ENCODE measurements at regions not wholly inside any gene's neighbourhood (a gene's known extent, or its start where the extent isn't known, plus 50 kb on each side); places are given as distances from the start of the nearest gene placed in this dataset.

GRCh38 chr5:159449925-159450324, 119.6 kb upstream of the IL12B start:
- no peak overlapping the region for H3K27ac ChIP-seq (ENCODE audit: control insufficient read depth, insufficient read depth)
- no peaks in the 10 kb centered on the region for H3K27me3 ChIP-seq (replicated peaks in 1 of 2; ENCODE audit: control insufficient read depth in 2 of 2, insufficient read depth in 2 of 2, low read length in 1 of 2)
- CTCF ChIA-PET = interaction anchor here (0.7 kb wide), 1 partner anchor 696 kb away, joined by 3 read pairs; no protein-coding TSS in a partner anchor
- in situ Hi-C loops (cut with MboI) (loop anchor here (5.0 to 10.0 kb wide), 2 partner anchors 465 to 537 kb away; partner anchors contain the start of gene ADRA1B), intact Hi-C loops (cut with micrococcal nuclease; ENCODE audit: unreplicated experiment) (no loop called here)
- FAIRE-seq (no peak), ATAC-seq (no peak), DNase-seq (ENCODE audit: low read depth, low spot score) (no peak)
- SMC1A ChIA-PET (ENCODE audit: uncharacterized antibody, unreplicated experiment) = interaction anchor here (4.3 kb wide), 1 partner anchor 18 kb away, joined by 23 read pairs; no protein-coding TSS in a partner anchor
- 69% methylated on average over 7 of the region's 7 CpGs for WGBS (ENCODE audit: insufficient coverage, insufficient replicate concordance, low lambda C conversion rate, missing lambda C conversion rate)
- BruUV-seq (replicated peaks) = no TSS peak
- H3K9me3 ChIP-seq (replicated peaks; ENCODE audit: control insufficient read depth, insufficient read depth, low read length) = no peaks in the 10 kb centered on the region; the same call in 2 of the 3 replicates
- TF ChIP-seq ZBED1 (IDR thresholded peaks at IDR 0.05; ENCODE audit: borderline replicate concordance) = no peak
- no peaks in the 10 kb centered on the region for H3K79me2 ChIP-seq (ENCODE audit: control insufficient read depth, insufficient read depth, low read length)
- H3K36me3 ChIP-seq (ENCODE audit: control insufficient read depth in 2 of 2, insufficient read depth in 2 of 2, low read length in 1 of 2) = no peaks in the 10 kb centered on the region
- H2AFZ ChIP-seq (ENCODE audit: control insufficient read depth, low read depth, low read length) = no peak overlapping the region
- H4K20me1 ChIP-seq (ENCODE audit: control insufficient read depth, insufficient read depth) = no peaks in the 10 kb centered on the region
- no peak overlapping the region for H3K4me2 ChIP-seq (ENCODE audit: control insufficient read depth, insufficient read depth)
- no peak overlapping the region for H3K9ac ChIP-seq (ENCODE audit: control insufficient read depth, insufficient read depth, low read length)
- peaks cover 19% of the 10 kb centered on the region for H3K4me1 ChIP-seq (ENCODE audit: control insufficient read depth, insufficient read depth, low read length)
- RAD21 ChIA-PET (ENCODE audit: unreplicated experiment) = interaction anchor here (1.3 kb wide), 1 partner anchor 187 kb away, joined by 3 read pairs; the partner anchor contains the start of gene UBLCP1
- no peak overlapping the region for H3K4me3 ChIP-seq
- POLR2A ChIA-PET = no interaction called here

GRCh38 chr5:159450417-159450816, 120.1 kb upstream of the IL12B start:
- ATAC-seq (no peak), DNase-seq (ENCODE audit: low read depth, low spot score) (no peak), FAIRE-seq (no peak)
- in situ Hi-C loops (cut with MboI) = no loop called here
- H3K4me1 ChIP-seq (ENCODE audit: control insufficient read depth, insufficient read depth, low read length) = peaks cover 21% of the 10 kb centered on the region
- ChIA-PET SMC1A (ENCODE audit: uncharacterized antibody, unreplicated experiment) (interaction anchor here (1.5 to 4.3 kb wide), 3 partner anchors 19 to 118 kb away, joined by 4 to 23 read pairs (median 6); no protein-coding TSS in a partner anchor), RAD21 (ENCODE audit: unreplicated experiment) (no interaction called here), CTCF (interaction anchor here (1.3 to 2.9 kb wide), 2 partner anchors 20 to 23 kb away, joined by 3 to 14 read pairs; no protein-coding TSS in a partner anchor), POLR2A (interaction anchor here (0.9 to 1.2 kb wide), 2 partner anchors 9 to 22 kb away, joined by 3 to 4 read pairs; no protein-coding TSS in a partner anchor)
- BruUV-seq (replicated peaks) = no TSS peak
- no peak overlapping the region for H3K4me2 ChIP-seq (ENCODE audit: control insufficient read depth, insufficient read depth)
- no peak overlapping the region for H3K4me3 ChIP-seq
- no peak overlapping the region for H3K9ac ChIP-seq (ENCODE audit: control insufficient read depth, insufficient read depth, low read length)
- no peaks in the 10 kb centered on the region for H3K27me3 ChIP-seq (replicated peaks in 1 of 2; ENCODE audit: control insufficient read depth in 2 of 2, insufficient read depth in 2 of 2, low read length in 1 of 2)
- no peaks in the 10 kb centered on the region; the same call in 2 of the 3 replicates for H3K9me3 ChIP-seq (replicated peaks; ENCODE audit: control insufficient read depth, insufficient read depth, low read length)
- no peak overlapping the region for H3K27ac ChIP-seq (ENCODE audit: control insufficient read depth, insufficient read depth)
- H3K36me3 ChIP-seq (ENCODE audit: control insufficient read depth in 2 of 2, insufficient read depth in 2 of 2, low read length in 1 of 2) = no peaks in the 10 kb centered on the region
- H4K20me1 ChIP-seq (ENCODE audit: control insufficient read depth, insufficient read depth) = no peaks in the 10 kb centered on the region
- H2AFZ ChIP-seq (ENCODE audit: control insufficient read depth, low read depth, low read length) = no peak overlapping the region
- intact Hi-C loops (cut with micrococcal nuclease; ENCODE audit: unreplicated experiment) = no loop called here
- 65% methylated on average over 4 of the region's 4 CpGs for WGBS (ENCODE audit: insufficient coverage, insufficient replicate concordance, low lambda C conversion rate, missing lambda C conversion rate)
- no peaks in the 10 kb centered on the region for H3K79me2 ChIP-seq (ENCODE audit: control insufficient read depth, insufficient read depth, low read length)
- no peak for TF ChIP-seq ESRRA (IDR thresholded peaks at IDR 0.05; ENCODE audit: low read length)
- TF ChIP-seq NFYB (IDR thresholded peaks at IDR 0.05; ENCODE audit: insufficient read depth, low read depth, low read length) = no peak
- no peak for TF ChIP-seq BMI1 (IDR thresholded peaks at IDR 0.05; ENCODE audit: borderline replicate concordance)
- no peak for TF ChIP-seq ATF2 (IDR thresholded peaks at IDR 0.05; ENCODE audit: low read length)
- TF ChIP-seq ZNF24 (IDR thresholded peaks at IDR 0.05) = no peak
- TF ChIP-seq NR2C2 (IDR thresholded peaks at IDR 0.05; ENCODE audit: borderline replicate concordance, control insufficient read depth, insufficient read length, low read depth) = no peak
- TF ChIP-seq ZZZ3 (IDR thresholded peaks at IDR 0.05; ENCODE audit: control insufficient read depth, insufficient read length, low read depth) = no peak
- TF ChIP-seq IKZF1 (conservative IDR thresholded peaks at IDR 0.05) = no peak
- no peak for TF ChIP-seq PAX5 (IDR thresholded peaks at IDR 0.05; ENCODE audit: borderline replicate concordance, low read depth, low read length)
- no peak for TF ChIP-seq CTCF (IDR thresholded peaks at IDR 0.05 in 2 of 3, conservative IDR thresholded peaks at IDR 0.05 in 1 of 3; ENCODE audit: control insufficient read depth in 2 of 3, extremely low read depth in 1 of 3, insufficient read depth in 1 of 3, low read depth in 3 of 3, low read length in 3 of 3)
- TF ChIP-seq ZNF384 (IDR thresholded peaks at IDR 0.05; ENCODE audit: borderline replicate concordance, low read depth, low read length) = no peak
- no peak for TF ChIP-seq SREBF2 (IDR thresholded peaks at IDR 0.05; ENCODE audit: low read length)
- no peak for TF ChIP-seq POLR2A (IDR thresholded peaks at IDR 0.05; ENCODE audit: low read depth, low read length)

Measured in GM12878 (cell line).